T47D (cell line): ENCODE measurements at regions not wholly inside any gene's neighbourhood (a gene's known extent, or its start where the extent isn't known, plus 50 kb on each side); places are given as distances from the start of the nearest gene placed in this dataset.
A peak's percentile ranks its signal among the peaks of the same experiment; 100 is the strongest.
"Not testable (repeated sequence)": the region's sequence is repeated elsewhere in the genome, so short reads cannot be mapped to it uniquely, and the experiment has no call there.

ENCODE experiments used
- DNase-seq, 2 experiments: peaks; one replicate each; pipeline versions ENCODE4 v3.0.0 to v3.0.0-alpha.2; 2011 to 2012; ENCODE audit warnings: low read depth in 1 of 2, low spot score in 1 of 2
- JUND ChIP-seq: IDR thresholded peaks from 2 replicates; pipeline ENCODE4 v1.6.1; 2012; ENCODE audit warnings: low read depth
- in situ Hi-C: cut with HindIII; loops from 2 replicates; pipeline ENCODE4 v1.10.0; 2016; ENCODE audit warnings: low sequenced_read_pairs, low pct_unique_long_range_greater_than_20kb

- no peak for TF ChIP-seq JUND
- in situ Hi-C loops = no loop called here
- no peak for DNase-seq
Observed at GRCh38 chr5:99034336-99034735, 105.5 kb upstream of the CHD1 start.

- in situ Hi-C loops = no loop called here
- peak in 1 of 2 experiments; percentile 11 for DNase-seq
- no peak for TF ChIP-seq JUND
Observed at GRCh38 chr5:99033014-99033900, 104.5 kb upstream of the CHD1 start.

- peak; percentile 36 to 79 for DNase-seq
- in situ Hi-C loops = no loop called here
- TF ChIP-seq JUND = no peak
Observed at GRCh38 chr5:99032234-99033013, 103.6 kb upstream of the CHD1 start.

- no peak for DNase-seq
- in situ Hi-C loops = no loop called here
Observed at GRCh38 chr5:99030906-99031440, 102.2 kb upstream of the CHD1 start.

GRCh38 chr5:99029172-99029571, 100.4 kb upstream of the CHD1 start:
- TF ChIP-seq JUND = no peak
- no peak for DNase-seq
- in situ Hi-C loops = no loop called here

More at GRCh38 chr5:99030906-99031440, 102.2 kb upstream of the CHD1 start:
- TF ChIP-seq JUND = no peak

GRCh38 chr5:99028170-99028569, 99.4 kb upstream of the CHD1 start:
- in situ Hi-C loops, DNase-seq: not testable (repeated sequence)

- no peak for TF ChIP-seq JUND
- in situ Hi-C loops = no loop called here
- no peak for DNase-seq
Observed at GRCh38 chr5:99025298-99026045, 96.7 kb upstream of the CHD1 start.

- in situ Hi-C loops = no loop called here
Observed at GRCh38 chr5:99023330-99023729, 94.5 kb upstream of the CHD1 start.

GRCh38 chr5:99022250-99022649, 93.4 kb upstream of the CHD1 start:
- TF ChIP-seq JUND = no peak
- in situ Hi-C loops = no loop called here
- DNase-seq = no peak

More at GRCh38 chr5:99023330-99023729, 94.5 kb upstream of the CHD1 start:
- DNase-seq = no peak
- TF ChIP-seq JUND = no peak

GRCh38 chr5:99020698-99021048, 91.9 kb upstream of the CHD1 start:
- in situ Hi-C loops = no loop called here
- TF ChIP-seq JUND = no peak
- no peak for DNase-seq

- in situ Hi-C loops = no loop called here
- peak in 1 of 2 experiments; percentile 21 for DNase-seq
- TF ChIP-seq JUND = no peak
Observed at GRCh38 chr5:99019812-99020697, 91.2 kb upstream of the CHD1 start.

- in situ Hi-C loops = no loop called here
- no peak for DNase-seq
- TF ChIP-seq JUND = no peak
Observed at GRCh38 chr5:99019254-99019653, 90.4 kb upstream of the CHD1 start.
